Nephron (organoid): ENCODE measurements at regions not wholly inside any gene's neighbourhood (a gene's known extent, or its start where the extent isn't known, plus 50 kb on each side); places are given as distances from the start of the nearest gene placed in this dataset.

Source experiments
- H3K27ac Mint-ChIP-seq, 3 experiments: 2 replicates each; pipeline ENCODE4 v1.8.0; 2020; ENCODE audit warnings: mixed read lengths in 3 of 3, mild to moderate bottlenecking in 2 of 3, moderate library complexity in 1 of 3
- H3K27me3 Mint-ChIP-seq: 2 replicates; pipeline ENCODE4 v1.8.0; 2021; ENCODE audit warnings: low read depth, mild to moderate bottlenecking, moderate library complexity, mixed read lengths
- H3K36me3 Mint-ChIP-seq: 2 replicates; pipeline ENCODE4 v1.8.0; 2020; ENCODE audit warnings: low read depth, mixed read lengths
- H3K4me1 Mint-ChIP-seq: 2 replicates; pipeline ENCODE4 v1.8.0; 2020; ENCODE audit warnings: mixed read lengths
- H3K4me3 Mint-ChIP-seq, 3 experiments: 2 replicates each; pipeline ENCODE4 v1.8.0; 2020; ENCODE audit warnings: mild to moderate bottlenecking in 3 of 3, mixed read lengths in 3 of 3, moderate library complexity in 2 of 3
- H3K9me3 Mint-ChIP-seq: 2 replicates; pipeline ENCODE4 v1.8.0; 2020; ENCODE audit warnings: mixed read lengths
- TF ChIP-seq, protein P1 (sequence below), 3 experiments: fragments of 200-600 bp; sonication (generic); IDR thresholded peaks; one replicate each; pipeline ENCODE4 v1.5.0; 2021; ENCODE audit warnings: antibody characterized with exemption in 3 of 3; ENCODE audit not compliant: unreplicated experiment in 3 of 3

DNA sequence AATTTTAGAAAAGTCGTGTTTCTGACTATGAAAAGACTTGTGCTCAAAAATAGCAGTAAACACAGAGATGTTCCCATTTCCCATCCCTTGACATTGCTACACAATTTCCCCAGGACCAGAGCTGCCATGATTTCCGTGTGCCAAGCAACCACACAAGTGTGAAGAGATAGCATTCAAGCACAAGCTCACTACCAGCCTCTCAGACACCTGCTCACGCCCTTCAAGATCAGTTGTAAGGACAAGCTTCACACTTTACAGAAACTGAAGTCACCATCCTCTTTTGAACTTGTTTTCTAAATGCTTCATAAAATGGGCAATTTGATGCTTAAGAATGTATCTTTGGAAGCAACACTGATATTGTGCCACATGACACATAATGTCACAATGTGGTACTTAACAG, 333.1 kb downstream of the CAAP1 start:
- Mint-ChIP-seq H3K4me1 (no peaks in the 10 kb centered on the region), H3K27me3 (peaks cover 5% of the 10 kb centered on the region), H3K4me3 (no peak overlapping the region)

DNA sequence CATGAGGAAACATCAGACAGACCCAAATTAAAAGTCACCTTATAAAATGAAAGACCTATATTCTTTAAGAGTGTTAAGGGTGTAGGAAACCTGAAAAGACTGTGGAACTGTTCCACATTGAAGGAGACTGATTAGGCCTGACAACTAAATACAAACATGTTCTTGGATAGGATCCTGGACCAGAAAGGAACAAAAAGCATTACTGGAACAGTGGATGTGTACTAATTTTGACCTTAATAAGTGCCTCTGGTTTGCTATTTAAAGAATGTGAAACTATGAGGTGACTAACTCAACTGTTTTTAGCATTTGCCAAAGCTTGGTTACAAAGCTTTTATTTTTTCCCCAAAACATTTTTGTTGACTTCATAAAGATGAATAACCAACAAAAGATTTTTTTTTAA, 340.6 kb downstream of the CAAP1 start:
- no peaks in the 10 kb centered on the region for H3K36me3 Mint-ChIP-seq
- TF ChIP-seq, protein P1, sequence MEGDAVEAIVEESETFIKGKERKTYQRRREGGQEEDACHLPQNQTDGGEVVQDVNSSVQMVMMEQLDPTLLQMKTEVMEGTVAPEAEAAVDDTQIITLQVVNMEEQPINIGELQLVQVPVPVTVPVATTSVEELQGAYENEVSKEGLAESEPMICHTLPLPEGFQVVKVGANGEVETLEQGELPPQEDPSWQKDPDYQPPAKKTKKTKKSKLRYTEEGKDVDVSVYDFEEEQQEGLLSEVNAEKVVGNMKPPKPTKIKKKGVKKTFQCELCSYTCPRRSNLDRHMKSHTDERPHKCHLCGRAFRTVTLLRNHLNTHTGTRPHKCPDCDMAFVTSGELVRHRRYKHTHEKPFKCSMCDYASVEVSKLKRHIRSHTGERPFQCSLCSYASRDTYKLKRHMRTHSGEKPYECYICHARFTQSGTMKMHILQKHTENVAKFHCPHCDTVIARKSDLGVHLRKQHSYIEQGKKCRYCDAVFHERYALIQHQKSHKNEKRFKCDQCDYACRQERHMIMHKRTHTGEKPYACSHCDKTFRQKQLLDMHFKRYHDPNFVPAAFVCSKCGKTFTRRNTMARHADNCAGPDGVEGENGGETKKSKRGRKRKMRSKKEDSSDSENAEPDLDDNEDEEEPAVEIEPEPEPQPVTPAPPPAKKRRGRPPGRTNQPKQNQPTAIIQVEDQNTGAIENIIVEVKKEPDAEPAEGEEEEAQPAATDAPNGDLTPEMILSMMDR (IDR thresholded peaks at IDR 0.05; ENCODE audit: unreplicated experiment in 3 of 3): no peak
- H3K27ac Mint-ChIP-seq: no peak overlapping the region
- no peaks in the 10 kb centered on the region for H3K27me3 Mint-ChIP-seq
- no peak overlapping the region for H3K4me3 Mint-ChIP-seq
- no peaks in the 10 kb centered on the region for H3K9me3 Mint-ChIP-seq
- H3K4me1 Mint-ChIP-seq: no peaks in the 10 kb centered on the region

More for the DNA sequence above, 333.1 kb downstream of the CAAP1 start:
- peaks cover 5% of the 10 kb centered on the region for H3K9me3 Mint-ChIP-seq
- TF ChIP-seq, protein P1 (IDR thresholded peaks at IDR 0.05; ENCODE audit: unreplicated experiment in 3 of 3): no peak
- H3K27ac Mint-ChIP-seq: no peak overlapping the region
- H3K36me3 Mint-ChIP-seq: no peaks in the 10 kb centered on the region

DNA sequence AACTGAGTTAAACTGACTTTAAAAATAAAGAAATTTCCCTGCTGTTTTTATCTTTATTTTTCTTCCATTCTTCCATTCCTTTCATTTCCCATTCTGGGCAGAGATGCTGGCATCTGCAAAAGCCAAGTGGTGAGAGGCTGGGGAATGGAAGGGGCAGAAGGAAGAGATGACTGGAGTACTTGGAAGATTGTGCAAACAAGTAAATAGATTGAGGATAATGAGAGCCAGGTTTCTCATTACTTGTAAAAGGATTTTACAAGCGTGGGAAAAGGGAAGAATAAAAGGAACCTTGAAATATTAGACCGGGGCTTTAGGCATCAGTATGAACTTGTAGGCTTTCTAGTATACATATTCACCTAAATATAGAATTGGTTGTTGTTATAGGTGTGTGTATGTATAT, 341.2 kb downstream of the CAAP1 start:
- Mint-ChIP-seq H3K4me3 (no peak overlapping the region), H3K27ac (no peak overlapping the region), H3K27me3 (no peaks in the 10 kb centered on the region), H3K4me1 (no peaks in the 10 kb centered on the region), H3K36me3 (no peaks in the 10 kb centered on the region), H3K9me3 (no peaks in the 10 kb centered on the region)
- TF ChIP-seq, protein P1 (IDR thresholded peaks at IDR 0.05; ENCODE audit: unreplicated experiment in 3 of 3): no peak

DNA sequence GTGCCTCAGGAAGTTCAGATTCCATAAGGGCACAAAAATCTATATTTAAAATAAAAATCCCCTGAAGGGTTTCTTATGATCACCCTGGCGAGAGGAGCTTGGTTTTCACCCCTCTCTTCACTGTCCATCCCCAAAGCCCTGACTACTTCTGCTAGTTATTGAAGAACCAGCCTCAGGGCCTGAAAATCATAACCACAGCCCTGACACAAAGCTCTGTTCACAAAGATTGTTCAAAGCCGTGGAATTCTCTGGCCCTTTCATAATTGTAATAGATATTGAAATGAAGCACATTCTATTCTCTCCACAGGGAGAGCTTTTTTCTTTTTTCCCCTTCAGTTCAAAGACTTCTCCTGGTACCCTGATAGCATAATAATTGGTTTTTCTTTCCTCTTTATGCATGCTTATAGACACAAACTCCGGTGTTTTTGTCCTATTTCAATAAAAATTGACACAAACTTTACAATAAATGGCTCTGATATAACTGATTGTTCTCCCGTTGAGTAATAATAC, 343.8 kb downstream of the CAAP1 start:
- Mint-ChIP-seq H3K9me3 (peaks cover 8% of the 10 kb centered on the region), H3K27ac (no peak overlapping the region), H3K4me1 (no peaks in the 10 kb centered on the region), H3K4me3 (no peak overlapping the region), H3K27me3 (peaks cover 3% of the 10 kb centered on the region), H3K36me3 (no peaks in the 10 kb centered on the region)
- TF ChIP-seq, protein P1 (IDR thresholded peaks at IDR 0.05; ENCODE audit: unreplicated experiment in 3 of 3): no peak

DNA sequence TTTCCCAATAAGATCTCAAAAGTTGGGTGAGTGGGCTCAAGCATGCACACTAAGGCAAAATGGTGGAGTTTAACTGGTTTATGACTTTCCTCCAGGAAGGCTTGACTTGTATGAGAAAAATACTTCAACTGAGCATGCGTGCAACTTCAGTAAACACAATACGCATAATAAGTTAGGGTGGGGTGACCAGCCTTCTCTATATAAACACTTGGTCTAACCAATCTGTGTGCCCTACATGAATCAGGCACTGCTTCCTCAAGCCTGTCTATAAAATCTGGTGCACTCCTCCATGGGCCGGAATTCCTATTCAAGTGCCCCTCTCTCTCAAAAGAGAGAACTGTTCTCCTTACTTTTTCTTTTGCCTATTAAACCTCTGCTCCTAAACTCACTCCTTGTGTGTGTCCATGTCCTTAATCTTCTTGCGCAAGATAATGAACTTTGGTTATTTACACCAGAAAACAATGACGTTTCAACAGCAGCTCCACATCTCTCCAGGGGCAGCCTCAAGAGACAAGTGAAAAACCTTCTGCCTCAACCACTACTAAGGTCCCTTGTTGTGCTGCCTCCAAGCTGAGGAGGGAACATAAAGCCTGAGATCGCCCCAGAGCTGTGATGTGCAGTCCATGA, 352.6 kb downstream of the CAAP1 start:
- Mint-ChIP-seq H3K9me3 (peaks cover 34% of the 10 kb centered on the region), H3K27ac (no peak overlapping the region), H3K27me3 (no peaks in the 10 kb centered on the region), H3K4me3 (no peak overlapping the region), H3K4me1 (no peaks in the 10 kb centered on the region), H3K36me3 (no peaks in the 10 kb centered on the region)
- TF ChIP-seq, protein P1 (IDR thresholded peaks at IDR 0.05; ENCODE audit: unreplicated experiment in 3 of 3): no peak

DNA sequence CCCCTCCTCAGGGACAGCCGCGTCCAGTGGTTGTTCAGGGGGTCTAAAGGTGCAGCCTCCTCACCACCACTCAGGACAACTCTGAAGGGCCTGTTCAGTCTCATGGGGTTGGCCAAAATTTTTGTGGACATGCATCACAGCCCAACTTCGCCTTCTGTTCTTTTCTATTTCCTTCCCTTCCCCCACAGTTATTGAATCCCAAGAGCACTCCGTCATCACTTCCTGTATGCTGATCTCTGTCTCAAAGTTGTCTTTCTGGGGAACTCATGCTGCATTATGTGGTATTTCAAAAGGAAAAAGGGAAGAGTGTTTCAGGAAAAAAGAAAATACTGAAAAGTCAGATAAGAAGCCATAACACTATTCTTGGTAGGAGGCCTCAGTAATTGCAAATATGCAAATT, 355.4 kb downstream of the CAAP1 start:
- Mint-ChIP-seq H3K36me3 (no peaks in the 10 kb centered on the region), H3K27me3 (no peaks in the 10 kb centered on the region), H3K9me3 (peaks cover 15% of the 10 kb centered on the region), H3K4me1 (no peaks in the 10 kb centered on the region), H3K27ac (no peak overlapping the region), H3K4me3 (no peak overlapping the region)
- TF ChIP-seq, protein P1 (IDR thresholded peaks at IDR 0.05; ENCODE audit: unreplicated experiment in 3 of 3): no peak
